ENCODE measurements at regions not wholly inside any gene's neighbourhood (a gene's known extent, or its start where the extent isn't known, plus 50 kb on each side); places are given as distances from the start of the nearest gene placed in this dataset.

DNA sequence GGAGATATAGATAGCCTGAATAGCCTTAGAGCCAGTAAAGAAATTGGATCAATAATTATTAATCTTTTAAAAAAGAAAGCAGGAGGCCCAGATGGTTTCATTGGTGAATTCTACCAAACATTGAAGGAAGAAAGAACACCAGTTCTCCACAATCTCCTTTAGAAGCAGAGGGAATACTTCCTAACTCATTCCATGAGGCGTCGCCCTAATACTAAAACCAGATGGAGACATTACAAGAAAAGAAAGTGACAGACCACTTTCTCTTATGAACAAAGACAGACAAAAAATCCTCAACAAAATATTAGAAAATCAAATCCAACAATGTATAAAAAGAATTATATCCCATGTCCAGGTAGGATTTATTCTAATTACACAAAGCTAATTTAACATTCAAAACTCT is 362.6 kb downstream of the BCAT1 start:
- ChIA-PET CTCF (no interaction called here), POLR2A (ENCODE audit: low non-redundant PET) (no interaction called here)
- H3K27ac ChIP-seq = no peak overlapping the region
- DNase-seq (ENCODE audit: low spot score) = no peak
- TF ChIP-seq, protein P1, sequence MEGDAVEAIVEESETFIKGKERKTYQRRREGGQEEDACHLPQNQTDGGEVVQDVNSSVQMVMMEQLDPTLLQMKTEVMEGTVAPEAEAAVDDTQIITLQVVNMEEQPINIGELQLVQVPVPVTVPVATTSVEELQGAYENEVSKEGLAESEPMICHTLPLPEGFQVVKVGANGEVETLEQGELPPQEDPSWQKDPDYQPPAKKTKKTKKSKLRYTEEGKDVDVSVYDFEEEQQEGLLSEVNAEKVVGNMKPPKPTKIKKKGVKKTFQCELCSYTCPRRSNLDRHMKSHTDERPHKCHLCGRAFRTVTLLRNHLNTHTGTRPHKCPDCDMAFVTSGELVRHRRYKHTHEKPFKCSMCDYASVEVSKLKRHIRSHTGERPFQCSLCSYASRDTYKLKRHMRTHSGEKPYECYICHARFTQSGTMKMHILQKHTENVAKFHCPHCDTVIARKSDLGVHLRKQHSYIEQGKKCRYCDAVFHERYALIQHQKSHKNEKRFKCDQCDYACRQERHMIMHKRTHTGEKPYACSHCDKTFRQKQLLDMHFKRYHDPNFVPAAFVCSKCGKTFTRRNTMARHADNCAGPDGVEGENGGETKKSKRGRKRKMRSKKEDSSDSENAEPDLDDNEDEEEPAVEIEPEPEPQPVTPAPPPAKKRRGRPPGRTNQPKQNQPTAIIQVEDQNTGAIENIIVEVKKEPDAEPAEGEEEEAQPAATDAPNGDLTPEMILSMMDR (conservative IDR thresholded peaks at IDR 0.05; ENCODE audit: low read depth) = no peak

DNA sequence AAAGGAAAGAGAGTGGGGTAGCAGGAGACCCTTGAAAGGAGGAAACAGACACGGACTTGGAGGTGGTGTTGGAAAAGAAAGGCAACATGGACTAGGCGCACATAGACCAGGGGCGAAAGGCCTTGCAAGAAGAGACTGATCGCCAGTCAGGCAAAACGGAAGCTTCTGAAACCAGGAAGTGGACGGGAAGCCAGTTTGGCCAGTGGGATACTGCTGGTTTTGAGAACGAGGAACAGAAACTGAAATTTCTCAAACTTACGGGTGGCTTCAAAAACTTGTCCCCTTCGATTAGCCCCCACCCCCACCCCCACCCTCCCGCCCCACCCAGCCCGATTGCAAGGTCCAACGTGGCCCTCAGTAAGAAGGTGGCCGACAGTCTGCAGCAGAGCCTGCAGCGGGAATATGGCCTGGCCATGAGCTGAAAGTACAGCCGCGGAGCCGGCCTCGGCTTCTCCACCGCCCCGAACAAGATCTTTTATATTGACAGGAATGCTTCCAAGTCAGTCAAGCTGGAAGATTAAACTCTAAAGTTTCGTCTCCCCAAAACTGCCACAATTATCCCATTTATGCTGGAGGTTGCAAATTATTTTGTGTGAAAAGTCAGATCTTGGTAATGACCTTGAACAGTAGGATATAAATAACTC is 364.7 kb downstream of the BCAT1 start:
- DNase-seq (ENCODE audit: low spot score) = no peak
- POLR2A ChIA-PET (ENCODE audit: low non-redundant PET) = no interaction called here
- no peak overlapping the region for H3K27ac ChIP-seq
- TF ChIP-seq, protein P1 (conservative IDR thresholded peaks at IDR 0.05; ENCODE audit: low read depth) = no peak
- CTCF ChIA-PET = no interaction called here

DNA sequence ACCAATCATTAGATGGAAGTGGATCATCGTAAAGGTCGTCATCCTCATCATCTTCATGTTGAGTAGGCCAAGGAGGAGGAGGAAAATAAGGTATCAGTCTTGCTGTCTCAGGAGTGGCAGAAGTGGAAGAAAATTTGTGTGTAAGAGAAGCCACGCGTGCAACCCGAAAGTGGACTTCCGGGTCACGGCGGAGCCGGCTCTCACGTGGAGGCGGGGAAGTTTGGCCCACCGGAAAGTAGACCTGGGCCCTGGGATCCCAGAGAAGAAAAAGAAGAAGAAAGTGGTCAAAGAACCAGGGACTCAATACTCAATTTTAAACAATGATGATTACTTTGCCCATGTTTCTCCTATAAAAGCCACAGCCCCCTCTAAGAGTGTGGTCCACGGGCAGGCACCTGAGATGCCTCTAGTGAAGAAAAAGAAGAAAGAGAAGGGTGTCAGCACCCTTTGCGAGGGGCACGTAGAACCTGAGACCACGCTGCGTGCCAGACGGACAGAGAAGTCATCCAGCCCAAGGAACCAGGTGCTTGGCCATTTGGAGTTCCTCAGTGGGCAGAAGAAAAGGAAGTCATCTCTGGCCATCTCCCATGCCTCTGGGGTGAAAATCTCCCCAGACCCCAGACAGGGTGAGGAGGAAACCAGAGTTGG is 365.8 kb downstream of the BCAT1 start:
- no peak for DNase-seq (ENCODE audit: low spot score)
- ChIA-PET CTCF (interaction anchor here (0.7 kb wide), 1 partner anchor 35 kb away, joined by 5 read pairs; no protein-coding TSS in a partner anchor), POLR2A (ENCODE audit: low non-redundant PET) (no interaction called here)
- no peak overlapping the region for H3K27ac ChIP-seq
- TF ChIP-seq, protein P1 (conservative IDR thresholded peaks at IDR 0.05; ENCODE audit: low read depth) = no peak

DNA sequence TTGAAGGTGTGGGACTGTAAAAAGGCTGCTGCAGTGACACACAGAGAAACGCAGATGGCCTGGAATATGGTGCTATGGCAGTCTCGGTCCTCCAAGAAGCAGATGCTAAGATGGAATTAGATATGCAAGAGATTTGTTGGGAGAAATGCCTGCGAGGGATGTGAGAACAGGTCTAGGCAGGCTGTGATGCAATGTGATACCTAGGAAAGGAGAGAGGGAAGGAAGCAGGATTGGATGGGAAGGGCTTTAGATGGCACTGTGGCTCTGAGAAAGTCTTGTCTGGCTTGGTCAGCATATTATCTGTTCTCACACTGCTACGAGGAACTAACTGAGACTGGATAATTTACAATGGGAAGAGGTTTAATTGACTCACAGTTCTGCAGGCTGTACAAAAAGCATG is 374.4 kb downstream of the BCAT1 start:
- no peak overlapping the region for H3K27ac ChIP-seq
- CTCF ChIA-PET = no interaction called here
- TF ChIP-seq, protein P1 (conservative IDR thresholded peaks at IDR 0.05; ENCODE audit: low read depth) = no peak
- POLR2A ChIA-PET (ENCODE audit: low non-redundant PET) = no interaction called here
- no peak for DNase-seq (ENCODE audit: low spot score)

DNA sequence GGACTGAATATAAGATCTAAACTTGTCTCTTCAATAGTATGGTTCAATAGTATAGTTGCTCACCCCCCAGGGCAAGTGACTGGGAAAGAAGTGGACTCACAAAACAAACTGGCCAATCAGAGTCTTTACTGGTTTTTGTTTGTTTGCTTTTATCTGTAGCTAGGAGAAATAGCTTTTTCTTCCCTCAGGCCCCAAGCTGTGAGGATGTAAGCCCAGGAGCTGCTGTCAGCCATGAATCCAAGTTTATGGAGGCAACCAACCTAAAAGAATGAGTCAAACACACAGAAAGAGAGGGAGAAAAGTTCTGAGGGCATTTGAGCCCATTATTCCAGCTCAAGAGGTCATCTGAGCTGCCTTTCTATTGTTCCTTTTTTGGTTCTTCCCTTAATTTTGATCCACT is 375.3 kb downstream of the BCAT1 start:
- POLR2A ChIA-PET (ENCODE audit: low non-redundant PET) = no interaction called here
- TF ChIP-seq, protein P1 (conservative IDR thresholded peaks at IDR 0.05; ENCODE audit: low read depth) = no peak
- H3K27ac ChIP-seq = no peak overlapping the region
- DNase-seq (ENCODE audit: low spot score) = no peak
- CTCF ChIA-PET = no interaction called here

GRCh38 chr12:24565300-24565699 is 383.6 kb downstream of the BCAT1 start:
- CTCF ChIA-PET = no interaction called here
- POLR2A ChIA-PET (ENCODE audit: low non-redundant PET) = no interaction called here
- DNase-seq (ENCODE audit: low spot score) = no peak
- TF ChIP-seq, protein P1 (conservative IDR thresholded peaks at IDR 0.05; ENCODE audit: low read depth) = no peak
- no peak overlapping the region for H3K27ac ChIP-seq
